Hematopoietic multipotent progenitor cell (in vitro differentiated cells): ENCODE measurements at regions not wholly inside any gene's neighbourhood (a gene's known extent, or its start where the extent isn't known, plus 50 kb on each side); places are given as distances from the start of the nearest gene placed in this dataset.

ENCODE experiments used
- DNase-seq, 3 donors: peaks; one replicate each; pipeline ENCODE4 v3.0.0-alpha.2; 2011 to 2015; ENCODE audit warnings: low read depth in 2 of 3, low spot score in 2 of 3

DNA sequence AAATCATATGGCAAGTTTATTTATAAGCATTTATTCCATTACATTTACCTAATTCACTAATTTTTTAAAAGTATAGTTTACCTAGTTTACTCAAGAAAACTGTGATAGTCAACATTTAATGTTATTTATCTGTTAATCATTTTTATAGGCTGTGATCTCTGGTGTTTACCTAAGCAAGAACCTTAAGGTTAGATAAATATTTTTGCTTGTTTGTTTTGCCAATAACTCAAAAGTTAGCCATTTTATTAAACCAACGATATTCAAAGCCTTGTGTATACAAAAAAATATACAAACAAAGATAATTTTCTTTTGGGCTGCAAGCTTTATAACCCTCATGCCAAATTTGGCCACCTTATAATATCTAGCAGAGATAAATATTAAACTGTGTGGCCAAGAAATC lies 157.3 kb downstream of the SLCO1B3 start:
- no peak for DNase-seq

DNA sequence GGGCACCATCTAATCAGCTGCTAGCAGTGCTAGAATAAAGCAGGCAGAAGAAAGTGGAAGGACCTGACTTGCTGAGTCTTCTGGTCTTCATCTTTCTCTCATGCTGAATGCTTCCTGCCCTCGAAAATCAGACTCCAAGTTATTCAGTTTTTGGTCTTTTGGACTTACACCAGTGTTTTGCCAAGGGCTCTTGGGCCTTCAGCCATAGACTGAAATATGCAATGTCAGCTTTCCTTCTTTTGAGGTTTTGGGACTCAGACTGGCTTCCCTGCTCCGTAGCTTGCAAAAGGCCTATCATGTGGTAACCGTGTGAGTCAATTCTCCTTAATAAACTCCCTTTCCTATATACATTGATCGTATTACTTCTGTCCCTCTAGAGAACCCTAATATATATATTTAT lies 159.3 kb downstream of the SLCO1B3 start:
- no peak for DNase-seq

DNA sequence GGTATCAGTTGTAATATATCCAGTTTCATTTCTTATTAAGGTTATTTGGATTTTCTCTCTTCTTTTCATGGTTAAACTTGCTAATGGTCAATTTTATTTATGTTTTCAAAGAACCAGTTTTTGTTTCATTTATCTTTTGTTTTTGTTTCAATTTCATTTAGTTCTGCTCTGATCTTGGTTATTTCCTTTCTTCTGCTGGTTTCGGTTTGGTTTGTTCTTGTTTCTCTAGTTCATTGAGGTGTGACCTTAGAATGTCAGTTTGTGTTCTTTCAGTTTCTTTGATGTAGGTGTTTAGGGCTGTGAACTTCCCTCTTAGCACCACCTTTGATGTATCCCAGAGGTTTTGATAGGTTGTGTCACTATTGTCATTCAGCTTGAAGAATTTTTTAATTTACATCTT lies 145.6 kb upstream of the SLCO1B1 start:
- DNase-seq = no peak

- no peak for DNase-seq
Observed at GRCh38 chr12:21001778-21002177, 129.2 kb upstream of the SLCO1B1 start.

DNA sequence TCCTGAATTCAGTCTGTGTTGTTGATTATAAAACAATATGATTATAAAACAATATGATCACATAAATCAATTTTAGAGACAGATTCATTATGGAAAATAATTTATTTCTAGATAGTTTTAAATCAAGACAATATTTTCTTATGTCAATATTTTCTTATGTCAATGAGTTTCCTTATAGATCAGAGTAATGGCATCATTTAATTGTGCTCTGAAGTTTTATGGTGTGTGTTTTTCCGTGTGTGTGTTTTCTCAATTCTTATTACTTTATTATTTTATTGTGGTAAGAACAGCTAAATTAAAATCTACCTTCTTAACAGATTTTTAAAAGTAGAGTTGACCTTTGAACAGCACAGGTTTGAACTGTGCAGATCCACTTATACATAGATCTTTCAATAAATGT lies 105.3 kb upstream of the SLCO1B1 start:
- no peak for DNase-seq

DNA sequence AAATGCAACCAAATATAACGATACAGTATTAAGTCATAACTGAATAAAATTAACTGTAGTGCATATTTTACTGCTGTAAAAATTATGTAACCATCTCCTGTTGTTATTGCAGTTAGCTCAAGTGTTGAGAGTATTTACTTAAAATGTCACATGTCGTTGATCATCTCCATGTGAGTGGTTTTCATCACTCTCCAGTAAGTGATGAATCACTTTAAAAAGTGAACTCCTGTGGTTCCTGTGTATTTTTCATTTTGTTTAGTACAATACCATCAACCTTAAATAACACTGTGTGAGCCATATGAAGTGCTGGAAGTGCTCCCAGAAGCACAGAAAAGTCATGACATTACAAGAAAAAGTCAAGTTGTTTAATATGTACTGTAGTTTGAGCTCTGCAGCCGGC lies 104.7 kb upstream of the SLCO1B1 start:
- no peak for DNase-seq

- no peak for DNase-seq
Observed at GRCh38 chr12:21054334-21054733, 76.7 kb upstream of the SLCO1B1 start.

- peak in 1 of 3 donors; percentile 8 for DNase-seq
Observed at GRCh38 chr12:21065845-21066244, 65.1 kb upstream of the SLCO1B1 start.

GRCh38 chr12:21073129-21073528 lies 57.9 kb upstream of the SLCO1B1 start:
- no peak for DNase-seq

GRCh38 chr12:21073822-21074460 lies 57.1 kb upstream of the SLCO1B1 start:
- no peak for DNase-seq
